GM12878 (cell line): ENCODE measurements at regions not wholly inside any gene's neighbourhood (a gene's known extent, or its start where the extent isn't known, plus 50 kb on each side); places are given as distances from the start of the nearest gene placed in this dataset.

Experiments
- ATAC-seq: fragments of 200-7000 bp; cut with Tn5 transposase; 3 replicates; pipeline ENCODE4 v1.9.1; 2020; ENCODE audit warnings: mild to moderate bottlenecking, moderate library complexity
- BruUV-seq: library from RNA; stranded (reverse); fragments of 400-500 nt; replicated peaks from 2 replicates; lab custom pipeline; 2021; lab: Mats Ljungman, UMichigan
- CTCF ChIA-PET: fragments of 300-600 bp; sonication (Branson Sonifier 250); formaldehyde crosslinking; extraction: SDS; loops from one replicate; lab custom pipeline; 2021; ENCODE audit warnings: inconsistent platforms; lab: Yijun Ruan, JAX
- POLR2A ChIA-PET: fragments of 350-600 bp; formaldehyde crosslinking; extraction: SDS; loops from one replicate; lab custom pipeline; 2021; ENCODE audit warnings: inconsistent platforms; lab: Charles Lee
- RAD21 ChIA-PET: fragments of 300-600 bp; sonication (Branson Sonifier 250); formaldehyde crosslinking; loops from one replicate; lab custom pipeline; 2023; ENCODE audit warnings: antibody characterized with exemption; ENCODE audit not compliant: unreplicated experiment; lab: Charles Lee
- SMC1A ChIA-PET: fragments of 300-600 bp; sonication (Branson Sonifier 250); formaldehyde crosslinking; loops from one replicate; lab custom pipeline; 2023; ENCODE audit not compliant: unreplicated experiment, uncharacterized antibody; lab: Charles Lee
- DNase-seq: peaks from one replicate; pipeline ENCODE4 v3.0.0-alpha.2; 2011; ENCODE audit warnings: low read depth, low spot score
- FAIRE-seq: peaks from 3 replicates; lab custom pipeline; 2011; peaks lifted over from hg19 to GRCh38; lab: Jason Lieb, UNC
- H2AFZ ChIP-seq: 2 replicates; pipeline ENCODE4 v1.6.0; 2011; ENCODE audit warnings: low read depth, low read length, control low read depth; ENCODE audit not compliant: control insufficient read depth
- H3K27ac ChIP-seq: 2 replicates; pipeline ENCODE4 v1.5.1; 2011; ENCODE audit warnings: control low read depth; ENCODE audit not compliant: control insufficient read depth, insufficient read depth
- H3K27me3 ChIP-seq, 2 experiments: replicated peaks in 1 of 2; 2 replicates each; pipeline versions ENCODE4 v1.6.0 to v1.6.1; 2011; ENCODE audit warnings: low read length in 1 of 2; ENCODE audit not compliant: control insufficient read depth in 2 of 2, insufficient read depth in 2 of 2
- H3K36me3 ChIP-seq, 2 experiments: 2 replicates each; pipeline ENCODE4 v1.5.1; 2011; ENCODE audit warnings: low read length in 1 of 2; ENCODE audit not compliant: control insufficient read depth in 2 of 2, insufficient read depth in 2 of 2
- H3K4me1 ChIP-seq: 2 replicates; pipeline ENCODE4 v1.6.1; 2011; ENCODE audit warnings: mild to moderate bottlenecking, low read length, moderate library complexity, mixed read lengths; ENCODE audit not compliant: control insufficient read depth, insufficient read depth
- H3K4me2 ChIP-seq: 2 replicates; pipeline ENCODE4 v1.6.0; 2011; ENCODE audit warnings: control low read depth; ENCODE audit not compliant: control insufficient read depth, insufficient read depth
- H3K4me3 ChIP-seq: fragments of 200-600 bp; sonication (generic); 2 replicates; pipeline ENCODE4 v1.5.1; 2016
- H3K79me2 ChIP-seq: 2 replicates; pipeline ENCODE4 v1.6.0; 2011; ENCODE audit warnings: low read length; ENCODE audit not compliant: control insufficient read depth, insufficient read depth
- H3K9ac ChIP-seq: 2 replicates; pipeline ENCODE4 v1.8.0; 2011; ENCODE audit warnings: low read length, control low read depth, mixed read lengths; ENCODE audit not compliant: control insufficient read depth, insufficient read depth
- H3K9me3 ChIP-seq: replicated peaks from 3 replicates; pipeline ENCODE4 v1.5.1; 2011; ENCODE audit warnings: mild to moderate bottlenecking, low read length; ENCODE audit not compliant: control insufficient read depth, insufficient read depth
- H4K20me1 ChIP-seq: 2 replicates; pipeline ENCODE4 v1.6.0; 2011; ENCODE audit not compliant: control insufficient read depth, insufficient read depth
- E4F1 ChIP-seq: fragments of 450-650 bp; IDR thresholded peaks from 2 replicates; pipeline ENCODE4 v1.6.1; 2018; ENCODE audit warnings: borderline replicate concordance, mild to moderate bottlenecking; ENCODE audit not compliant: partially characterized antibody
- IKZF1 ChIP-seq: fragments of 450-650 bp; conservative IDR thresholded peaks from 2 replicates; pipeline ENCODE4 v1.6.1; 2017; ENCODE audit warnings: antibody characterized with exemption, mild to moderate bottlenecking
- KLF5 ChIP-seq: fragments of 450-650 bp; IDR thresholded peaks from 2 replicates; pipeline ENCODE4 v1.6.1; 2014; ENCODE audit warnings: mild to moderate bottlenecking; ENCODE audit not compliant: partially characterized antibody
- MAX ChIP-seq: IDR thresholded peaks from 2 replicates; pipeline ENCODE4 v1.6.1; 2012; ENCODE audit warnings: low read depth, low read length, improper control_type of control experiment
- MXI1 ChIP-seq: fragments of 150-350 bp; IDR thresholded peaks from 2 replicates; pipeline ENCODE4 v1.6.1; 2011; ENCODE audit warnings: low read depth, mild to moderate bottlenecking, inconsistent platforms, low read length, improper control_type of control experiment
- NFYA ChIP-seq: IDR thresholded peaks from 2 replicates; pipeline ENCODE4 v1.6.1; 2011; ENCODE audit warnings: low read depth, mild to moderate bottlenecking, low read length, improper control_type of control experiment, borderline replicate concordance
- NRF1 ChIP-seq: conservative IDR thresholded peaks from 2 replicates; pipeline ENCODE4 v1.6.1; 2011; ENCODE audit warnings: mild to moderate bottlenecking, low read depth, low read length, improper control_type of control experiment
- PAX8 ChIP-seq: fragments of 450-650 bp; IDR thresholded peaks from 2 replicates; pipeline ENCODE4 v1.6.1; 2017; ENCODE audit warnings: mild to moderate bottlenecking, moderate library complexity
- WGBS: methylation state at CpG from one replicate; pipeline ENCODE4 v1.1.6; 2016; ENCODE audit warnings: low lambda C conversion rate; ENCODE audit not compliant: insufficient replicate concordance, insufficient coverage; ENCODE audit errors: missing lambda C conversion rate; 5-methylcytosine and 5-hydroxymethylcytosine counted together
- in situ Hi-C: fragments of 300-500 bp; cut with MboI; formaldehyde crosslinking; loops from 9 replicates; pipeline ENCODE4 v1.14.3; 2018; ENCODE audit warnings: mixed read lengths
- intact Hi-C: fragments of 100-400 bp; cut with micrococcal nuclease; formaldehyde crosslinking; loops from one replicate; pipeline ENCODE4 v1.14.2; 2022; ENCODE audit not compliant: unreplicated experiment
- TF ChIP-seq, protein P1 (sequence below): fragments of 450-650 bp; IDR thresholded peaks from 2 replicates; pipeline ENCODE4 v1.6.1; 2017; ENCODE audit warnings: mild to moderate bottlenecking, moderate library complexity
- TF ChIP-seq, protein P2 (sequence below): IDR thresholded peaks from 2 replicates; pipeline ENCODE4 v1.6.1; 2011; ENCODE audit warnings: borderline replicate concordance, low read depth, mild to moderate bottlenecking, moderate library complexity, mixed read lengths, low read length; ENCODE audit not compliant: insufficient read depth; ENCODE audit errors: extremely low read length
- TF ChIP-seq, protein P3 (sequence below): IDR thresholded peaks from 2 replicates; pipeline ENCODE4 v1.6.1; 2011; ENCODE audit warnings: low read depth, mild to moderate bottlenecking, low read length, moderate library complexity, borderline replicate concordance; ENCODE audit errors: extremely low read depth
- TF ChIP-seq, protein P4 (sequence below): fragments of 450-650 bp; IDR thresholded peaks from 2 replicates; pipeline ENCODE4 v1.6.1; 2018; ENCODE audit warnings: mild to moderate bottlenecking, low read depth, moderate library complexity; ENCODE audit not compliant: partially characterized antibody

- POLR2A ChIA-PET: no interaction called here
- Histone ChIP-seq H3K4me1 (no peaks in the 10 kb centered on the region), H3K9ac (no peak overlapping the region), H3K4me2 (no peak overlapping the region), H3K4me3 (no peak overlapping the region), H3K36me3 (no peaks in the 10 kb centered on the region), H3K27me3 (no peaks in the 10 kb centered on the region), H3K79me2 (no peaks in the 10 kb centered on the region), H2AFZ (no peak overlapping the region), H4K20me1 (no peaks in the 10 kb centered on the region), H3K9me3 (no peaks in the 10 kb centered on the region), H3K27ac (no peak overlapping the region)
- BruUV-seq: no TSS peak
- DNase-seq: no peak
- in situ Hi-C loops: no loop called here
- SMC1A ChIA-PET: no interaction called here
- ATAC-seq: no peak
- CTCF ChIA-PET: interaction anchor here (0.9 kb wide), 1 partner anchor 16 kb away, joined by 3 read pairs; no protein-coding TSS in a partner anchor
- WGBS: 2% methylated on average over 4 of the region's 4 CpGs
- RAD21 ChIA-PET: no interaction called here
- intact Hi-C loops: no loop called here
- FAIRE-seq: no peak
- TF ChIP-seq, protein P1, sequence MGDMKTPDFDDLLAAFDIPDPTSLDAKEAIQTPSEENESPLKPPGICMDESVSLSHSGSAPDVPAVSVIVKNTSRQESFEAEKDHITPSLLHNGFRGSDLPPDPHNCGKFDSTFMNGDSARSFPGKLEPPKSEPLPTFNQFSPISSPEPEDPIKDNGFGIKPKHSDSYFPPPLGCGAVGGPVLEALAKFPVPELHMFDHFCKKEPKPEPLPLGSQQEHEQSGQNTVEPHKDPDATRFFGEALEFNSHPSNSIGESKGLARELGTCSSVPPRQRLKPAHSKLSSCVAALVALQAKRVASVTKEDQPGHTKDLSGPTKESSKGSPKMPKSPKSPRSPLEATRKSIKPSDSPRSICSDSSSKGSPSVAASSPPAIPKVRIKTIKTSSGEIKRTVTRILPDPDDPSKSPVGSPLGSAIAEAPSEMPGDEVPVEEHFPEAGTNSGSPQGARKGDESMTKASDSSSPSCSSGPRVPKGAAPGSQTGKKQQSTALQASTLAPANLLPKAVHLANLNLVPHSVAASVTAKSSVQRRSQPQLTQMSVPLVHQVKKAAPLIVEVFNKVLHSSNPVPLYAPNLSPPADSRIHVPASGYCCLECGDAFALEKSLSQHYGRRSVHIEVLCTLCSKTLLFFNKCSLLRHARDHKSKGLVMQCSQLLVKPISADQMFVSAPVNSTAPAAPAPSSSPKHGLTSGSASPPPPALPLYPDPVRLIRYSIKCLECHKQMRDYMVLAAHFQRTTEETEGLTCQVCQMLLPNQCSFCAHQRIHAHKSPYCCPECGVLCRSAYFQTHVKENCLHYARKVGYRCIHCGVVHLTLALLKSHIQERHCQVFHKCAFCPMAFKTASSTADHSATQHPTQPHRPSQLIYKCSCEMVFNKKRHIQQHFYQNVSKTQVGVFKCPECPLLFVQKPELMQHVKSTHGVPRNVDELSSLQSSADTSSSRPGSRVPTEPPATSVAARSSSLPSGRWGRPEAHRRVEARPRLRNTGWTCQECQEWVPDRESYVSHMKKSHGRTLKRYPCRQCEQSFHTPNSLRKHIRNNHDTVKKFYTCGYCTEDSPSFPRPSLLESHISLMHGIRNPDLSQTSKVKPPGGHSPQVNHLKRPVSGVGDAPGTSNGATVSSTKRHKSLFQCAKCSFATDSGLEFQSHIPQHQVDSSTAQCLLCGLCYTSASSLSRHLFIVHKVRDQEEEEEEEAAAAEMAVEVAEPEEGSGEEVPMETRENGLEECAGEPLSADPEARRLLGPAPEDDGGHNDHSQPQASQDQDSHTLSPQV: no peak
- TF ChIP-seq, protein P2, sequence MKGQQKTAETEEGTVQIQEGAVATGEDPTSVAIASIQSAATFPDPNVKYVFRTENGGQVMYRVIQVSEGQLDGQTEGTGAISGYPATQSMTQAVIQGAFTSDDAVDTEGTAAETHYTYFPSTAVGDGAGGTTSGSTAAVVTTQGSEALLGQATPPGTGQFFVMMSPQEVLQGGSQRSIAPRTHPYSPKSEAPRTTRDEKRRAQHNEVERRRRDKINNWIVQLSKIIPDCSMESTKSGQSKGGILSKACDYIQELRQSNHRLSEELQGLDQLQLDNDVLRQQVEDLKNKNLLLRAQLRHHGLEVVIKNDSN: no peak
- TF ChIP-seq NRF1: no peak
- no peak for TF ChIP-seq PAX8
- TF ChIP-seq, protein P3, sequence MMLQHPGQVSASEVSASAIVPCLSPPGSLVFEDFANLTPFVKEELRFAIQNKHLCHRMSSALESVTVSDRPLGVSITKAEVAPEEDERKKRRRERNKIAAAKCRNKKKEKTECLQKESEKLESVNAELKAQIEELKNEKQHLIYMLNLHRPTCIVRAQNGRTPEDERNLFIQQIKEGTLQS: no peak
- no peak for TF ChIP-seq E4F1
- TF ChIP-seq NFYA: no peak
- TF ChIP-seq IKZF1: no peak
- TF ChIP-seq MAX: no peak
- TF ChIP-seq, protein P4, sequence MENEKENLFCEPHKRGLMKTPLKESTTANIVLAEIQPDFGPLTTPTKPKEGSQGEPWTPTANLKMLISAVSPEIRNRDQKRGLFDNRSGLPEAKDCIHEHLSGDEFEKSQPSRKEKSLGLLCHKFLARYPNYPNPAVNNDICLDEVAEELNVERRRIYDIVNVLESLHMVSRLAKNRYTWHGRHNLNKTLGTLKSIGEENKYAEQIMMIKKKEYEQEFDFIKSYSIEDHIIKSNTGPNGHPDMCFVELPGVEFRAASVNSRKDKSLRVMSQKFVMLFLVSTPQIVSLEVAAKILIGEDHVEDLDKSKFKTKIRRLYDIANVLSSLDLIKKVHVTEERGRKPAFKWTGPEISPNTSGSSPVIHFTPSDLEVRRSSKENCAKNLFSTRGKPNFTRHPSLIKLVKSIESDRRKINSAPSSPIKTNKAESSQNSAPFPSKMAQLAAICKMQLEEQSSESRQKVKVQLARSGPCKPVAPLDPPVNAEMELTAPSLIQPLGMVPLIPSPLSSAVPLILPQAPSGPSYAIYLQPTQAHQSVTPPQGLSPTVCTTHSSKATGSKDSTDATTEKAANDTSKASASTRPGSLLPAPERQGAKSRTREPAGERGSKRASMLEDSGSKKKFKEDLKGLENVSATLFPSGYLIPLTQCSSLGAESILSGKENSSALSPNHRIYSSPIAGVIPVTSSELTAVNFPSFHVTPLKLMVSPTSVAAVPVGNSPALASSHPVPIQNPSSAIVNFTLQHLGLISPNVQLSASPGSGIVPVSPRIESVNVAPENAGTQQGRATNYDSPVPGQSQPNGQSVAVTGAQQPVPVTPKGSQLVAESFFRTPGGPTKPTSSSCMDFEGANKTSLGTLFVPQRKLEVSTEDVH: no peak
- no peak for TF ChIP-seq KLF5
- TF ChIP-seq MXI1: no peak
Observed at GRCh38 chr4:12932203-12932788, 551.8 kb downstream of the RAB28 start.
